Activated naive CD4-positive, alpha-beta T cell treated with anti-CD3 and anti-CD28 coated beads for 36 hours (primary cell): ENCODE measurements at regions not wholly inside any gene's neighbourhood (a gene's known extent, or its start where the extent isn't known, plus 50 kb on each side); places are given as distances from the start of the nearest gene placed in this dataset.
A peak's percentile ranks its signal among the peaks of the same experiment; 100 is the strongest.

Experiments used
- CTCF ChIA-PET: fragments of 350-600 bp; sonication (Branson Sonifier 250); formaldehyde crosslinking; loops from one replicate; lab custom pipeline; 2021; ENCODE audit warnings: antibody characterized with exemption; lab: Charles Lee
- DNase-seq: peaks from one replicate; pipeline ENCODE4 v3.0.0-alpha.2; 2020
- H3K27ac Mint-ChIP-seq: one replicate; pipeline ENCODE4 v1.8.0; 2021; ENCODE audit warnings: mild to moderate bottlenecking, mixed read lengths
- H3K27me3 Mint-ChIP-seq: one replicate; pipeline ENCODE4 v1.8.0; 2021; ENCODE audit warnings: low read depth, mixed read lengths
- H3K36me3 Mint-ChIP-seq: one replicate; pipeline ENCODE4 v1.8.0; 2021; ENCODE audit warnings: low read depth, mixed read lengths
- H3K4me1 Mint-ChIP-seq: one replicate; pipeline ENCODE4 v1.8.0; 2021; ENCODE audit warnings: low read depth, mixed read lengths
- H3K4me3 Mint-ChIP-seq: one replicate; pipeline ENCODE4 v1.8.0; 2021; ENCODE audit warnings: mild to moderate bottlenecking, moderate library complexity, mixed read lengths
- H3K9me3 Mint-ChIP-seq: one replicate; pipeline ENCODE4 v1.8.0; 2021; ENCODE audit warnings: mixed read lengths
- intact Hi-C: fragments of 100-400 bp; cut with micrococcal nuclease; formaldehyde crosslinking; loops from one replicate; pipeline ENCODE4 v1.15.1; 2023

- Mint-ChIP-seq H3K27ac (peak overlapping the region; percentile 87), H3K36me3 (no peaks in the 10 kb centered on the region), H3K4me1 (peaks cover 49% of the 10 kb centered on the region), H3K4me3 (peak overlapping the region; percentile 83), H3K9me3 (no peaks in the 10 kb centered on the region), H3K27me3 (no peaks in the 10 kb centered on the region)
- DNase-seq = peak; percentile 76
- CTCF ChIA-PET = no interaction called here
- intact Hi-C loops = loop anchor here (1.0 to 2.0 kb wide), 3 partner anchors 36 to 225 kb away; partner anchors contain the start of gene GTSE1
Observed at GRCh38 chr22:46071451-46072109, 78.7 kb upstream of the PPARA start.

GRCh38 chr22:46072110-46072881, 78.0 kb upstream of the PPARA start:
- Mint-ChIP-seq H3K27ac (peak overlapping the region; percentile 76), H3K9me3 (no peaks in the 10 kb centered on the region), H3K4me1 (peaks cover 46% of the 10 kb centered on the region), H3K27me3 (no peaks in the 10 kb centered on the region), H3K4me3 (peak overlapping the region; percentile 71), H3K36me3 (no peaks in the 10 kb centered on the region)
- DNase-seq = peak; percentile 47
- CTCF ChIA-PET = interaction anchor here (1.3 to 3.3 kb wide), 4 partner anchors 36 to 66 kb away, joined by 6 to 17 read pairs (median 8); no protein-coding TSS in a partner anchor
- intact Hi-C loops = loop anchor here (1.0 kb wide), 1 partner anchor 37 kb away; no protein-coding TSS in a partner anchor

- DNase-seq = no peak
- H3K36me3 Mint-ChIP-seq = no peaks in the 10 kb centered on the region
- H3K4me1 Mint-ChIP-seq = peaks cover 42% of the 10 kb centered on the region
- no peaks in the 10 kb centered on the region for H3K27me3 Mint-ChIP-seq
- peak overlapping the region; percentile 18 for H3K27ac Mint-ChIP-seq
- no peaks in the 10 kb centered on the region for H3K9me3 Mint-ChIP-seq
- CTCF ChIA-PET = interaction anchor here (0.6 to 3.3 kb wide), 5 partner anchors 36 to 76 kb away, joined by 4 to 17 read pairs (median 7); no protein-coding TSS in a partner anchor
- peak overlapping the region; percentile 68 for H3K4me3 Mint-ChIP-seq
- intact Hi-C loops = loop anchor here (1.0 kb wide), 1 partner anchor 38 kb away; no protein-coding TSS in a partner anchor
Observed at GRCh38 chr22:46072981-46073682, 77.2 kb upstream of the PPARA start.

- Mint-ChIP-seq H3K27me3 (no peaks in the 10 kb centered on the region), H3K9me3 (no peaks in the 10 kb centered on the region), H3K36me3 (no peaks in the 10 kb centered on the region), H3K4me3 (peak overlapping the region; percentile 63), H3K27ac (peak overlapping the region; percentile 61), H3K4me1 (peaks cover 38% of the 10 kb centered on the region)
- no peak for DNase-seq
- intact Hi-C loops = no loop called here
- CTCF ChIA-PET = interaction anchor here (0.6 to 3.3 kb wide), 6 partner anchors 37 to 76 kb away, joined by 3 to 17 read pairs (median 6); no protein-coding TSS in a partner anchor
Observed at GRCh38 chr22:46073683-46074504, 76.4 kb upstream of the PPARA start.

GRCh38 chr22:46074771-46075551, 75.4 kb upstream of the PPARA start:
- Mint-ChIP-seq H3K27me3 (no peaks in the 10 kb centered on the region), H3K4me3 (no peak overlapping the region), H3K4me1 (peaks cover 35% of the 10 kb centered on the region), H3K36me3 (no peaks in the 10 kb centered on the region), H3K9me3 (no peaks in the 10 kb centered on the region), H3K27ac (peak overlapping the region; percentile 53)
- intact Hi-C loops = no loop called here
- no peak for DNase-seq
- CTCF ChIA-PET = interaction anchor here (1.4 to 3.3 kb wide), 3 partner anchors 42 to 69 kb away, joined by 3 to 17 read pairs (median 9); no protein-coding TSS in a partner anchor

GRCh38 chr22:46075764-46076531, 74.4 kb upstream of the PPARA start:
- Mint-ChIP-seq H3K9me3 (no peaks in the 10 kb centered on the region), H3K36me3 (no peaks in the 10 kb centered on the region), H3K27ac (no peak overlapping the region), H3K4me3 (no peak overlapping the region), H3K27me3 (no peaks in the 10 kb centered on the region), H3K4me1 (peaks cover 38% of the 10 kb centered on the region)
- intact Hi-C loops = no loop called here
- CTCF ChIA-PET = interaction anchor here (1.4 kb wide), 1 partner anchor 62 kb away, joined by 3 read pairs; no protein-coding TSS in a partner anchor
- no peak for DNase-seq

GRCh38 chr22:46076651-46077339, 73.5 kb upstream of the PPARA start:
- intact Hi-C loops = no loop called here
- H3K27me3 Mint-ChIP-seq = no peaks in the 10 kb centered on the region
- no peak overlapping the region for H3K4me3 Mint-ChIP-seq
- no peaks in the 10 kb centered on the region for H3K36me3 Mint-ChIP-seq
- no peaks in the 10 kb centered on the region for H3K9me3 Mint-ChIP-seq
- CTCF ChIA-PET = no interaction called here
- peaks cover 38% of the 10 kb centered on the region for H3K4me1 Mint-ChIP-seq
- peak overlapping the region; percentile 42 for H3K27ac Mint-ChIP-seq
- DNase-seq = no peak

GRCh38 chr22:46077669-46078099, 72.6 kb upstream of the PPARA start:
- H3K27ac Mint-ChIP-seq = no peak overlapping the region
- H3K4me3 Mint-ChIP-seq = no peak overlapping the region
- no peak for DNase-seq
- no peaks in the 10 kb centered on the region for H3K36me3 Mint-ChIP-seq
- no peaks in the 10 kb centered on the region for H3K9me3 Mint-ChIP-seq
- CTCF ChIA-PET = no interaction called here
- H3K27me3 Mint-ChIP-seq = no peaks in the 10 kb centered on the region
- intact Hi-C loops = no loop called here
- peaks cover 36% of the 10 kb centered on the region for H3K4me1 Mint-ChIP-seq

- no peaks in the 10 kb centered on the region for H3K36me3 Mint-ChIP-seq
- no peak overlapping the region for H3K4me3 Mint-ChIP-seq
- H3K27me3 Mint-ChIP-seq = no peaks in the 10 kb centered on the region
- DNase-seq = no peak
- H3K27ac Mint-ChIP-seq = no peak overlapping the region
- CTCF ChIA-PET = no interaction called here
- peaks cover 34% of the 10 kb centered on the region for H3K4me1 Mint-ChIP-seq
- no peaks in the 10 kb centered on the region for H3K9me3 Mint-ChIP-seq
- intact Hi-C loops = no loop called here
Observed at GRCh38 chr22:46078241-46079092, 71.9 kb upstream of the PPARA start.
